ENCODE measurements at regions not wholly inside any gene's neighbourhood (a gene's known extent, or its start where the extent isn't known, plus 50 kb on each side); places are given as distances from the start of the nearest gene placed in this dataset.

GRCh38 chr3:635393-635792 lies 438.8 kb downstream of the CHL1 start:
- no peak for DNase-seq (ENCODE audit: low spot score)
- H3K27ac Mint-ChIP-seq (ENCODE audit: unreplicated experiment): no peak overlapping the region
- H3K9me3 Mint-ChIP-seq (ENCODE audit: unreplicated experiment): peaks cover 17% of the 10 kb centered on the region
- H3K27me3 Mint-ChIP-seq (ENCODE audit: unreplicated experiment): peaks cover 2% of the 10 kb centered on the region
- TF ChIP-seq CTCF (IDR thresholded peaks at IDR 0.05; ENCODE audit: unreplicated experiment): no peak
- no peaks in the 10 kb centered on the region for H3K36me3 Mint-ChIP-seq (ENCODE audit: low read depth, unreplicated experiment)
- no peaks in the 10 kb centered on the region for H3K4me1 Mint-ChIP-seq (ENCODE audit: unreplicated experiment)
- H3K4me3 Mint-ChIP-seq (ENCODE audit: unreplicated experiment): no peak overlapping the region

GRCh38 chr3:643376-643775 lies 446.8 kb downstream of the CHL1 start:
- Mint-ChIP-seq H3K4me3 (ENCODE audit: unreplicated experiment) (no peak overlapping the region), H3K27me3 (ENCODE audit: unreplicated experiment) (no peaks in the 10 kb centered on the region)

GRCh38 chr3:655824-656223 lies 437.0 kb upstream of the CNTN6 start:
- H3K4me1 Mint-ChIP-seq (ENCODE audit: unreplicated experiment): no peaks in the 10 kb centered on the region
- no peak overlapping the region for H3K4me3 Mint-ChIP-seq (ENCODE audit: unreplicated experiment)
- no peak for DNase-seq (ENCODE audit: low spot score)
- H3K27ac Mint-ChIP-seq (ENCODE audit: unreplicated experiment): no peak overlapping the region
- H3K36me3 Mint-ChIP-seq (ENCODE audit: low read depth, unreplicated experiment): no peaks in the 10 kb centered on the region
- peaks cover 2% of the 10 kb centered on the region for H3K27me3 Mint-ChIP-seq (ENCODE audit: unreplicated experiment)
- TF ChIP-seq CTCF (IDR thresholded peaks at IDR 0.05; ENCODE audit: unreplicated experiment): no peak
- peaks cover 25% of the 10 kb centered on the region for H3K9me3 Mint-ChIP-seq (ENCODE audit: unreplicated experiment)

More at GRCh38 chr3:643376-643775, 446.8 kb downstream of the CHL1 start:
- no peak overlapping the region for H3K27ac Mint-ChIP-seq (ENCODE audit: unreplicated experiment)
- H3K9me3 Mint-ChIP-seq (ENCODE audit: unreplicated experiment): peaks cover 29% of the 10 kb centered on the region
- TF ChIP-seq CTCF (IDR thresholded peaks at IDR 0.05; ENCODE audit: unreplicated experiment): no peak
- DNase-seq (ENCODE audit: low spot score): no peak
- no peaks in the 10 kb centered on the region for H3K36me3 Mint-ChIP-seq (ENCODE audit: low read depth, unreplicated experiment)
- H3K4me1 Mint-ChIP-seq (ENCODE audit: unreplicated experiment): no peaks in the 10 kb centered on the region

DNA sequence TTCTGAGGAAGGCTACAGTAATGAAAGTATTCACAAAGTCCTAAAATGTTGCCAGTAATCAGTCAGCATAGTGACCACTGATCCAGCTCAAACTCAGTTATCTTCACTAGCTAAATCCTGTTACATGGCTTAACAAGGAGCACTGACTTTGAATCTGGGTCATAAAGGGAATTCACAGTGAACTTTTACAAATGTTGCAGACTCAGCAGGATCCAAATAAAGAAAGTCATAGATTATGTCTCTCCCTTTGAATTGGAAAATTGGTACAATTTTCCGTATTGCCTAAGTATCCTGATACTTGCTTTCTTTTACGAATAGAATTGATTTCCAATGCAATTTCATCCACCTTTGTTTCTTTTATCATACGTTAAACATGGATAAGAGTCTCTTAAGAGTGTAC lies 431.5 kb upstream of the CNTN6 start:
- TF ChIP-seq CTCF (IDR thresholded peaks at IDR 0.05; ENCODE audit: unreplicated experiment): no peak
- Mint-ChIP-seq H3K27me3 (ENCODE audit: unreplicated experiment) (peaks cover 2% of the 10 kb centered on the region), H3K9me3 (ENCODE audit: unreplicated experiment) (peaks cover 11% of the 10 kb centered on the region), H3K4me3 (ENCODE audit: unreplicated experiment) (no peak overlapping the region), H3K27ac (ENCODE audit: unreplicated experiment) (no peak overlapping the region), H3K4me1 (ENCODE audit: unreplicated experiment) (no peaks in the 10 kb centered on the region), H3K36me3 (ENCODE audit: low read depth, unreplicated experiment) (peaks cover 5% of the 10 kb centered on the region)
- no peak for DNase-seq (ENCODE audit: low spot score)

DNA sequence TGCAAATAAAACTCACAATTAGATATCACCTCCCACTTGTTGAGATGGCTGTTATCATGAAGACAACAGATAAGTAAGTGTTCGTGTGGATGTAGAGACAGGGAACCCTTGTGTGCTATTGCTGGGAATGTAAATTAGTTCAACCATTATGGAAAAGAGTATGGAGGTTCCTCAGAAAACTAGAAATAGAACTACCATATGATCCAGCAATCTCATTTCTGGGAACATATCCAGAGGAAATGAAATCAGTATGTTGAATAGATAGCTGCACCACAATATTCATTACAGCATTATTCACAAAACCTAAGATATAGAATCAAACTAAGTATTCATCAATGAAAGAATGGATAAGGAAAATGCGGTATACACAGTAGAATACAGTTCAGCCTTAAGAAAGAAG lies 418.7 kb upstream of the CNTN6 start:
- H3K36me3 Mint-ChIP-seq (ENCODE audit: low read depth, unreplicated experiment): no peaks in the 10 kb centered on the region
- no peaks in the 10 kb centered on the region for H3K4me1 Mint-ChIP-seq (ENCODE audit: unreplicated experiment)
- no peak for TF ChIP-seq CTCF (IDR thresholded peaks at IDR 0.05; ENCODE audit: unreplicated experiment)
- H3K4me3 Mint-ChIP-seq (ENCODE audit: unreplicated experiment): no peak overlapping the region
- no peak for DNase-seq (ENCODE audit: low spot score)
- H3K27ac Mint-ChIP-seq (ENCODE audit: unreplicated experiment): no peak overlapping the region
- no peaks in the 10 kb centered on the region for H3K27me3 Mint-ChIP-seq (ENCODE audit: unreplicated experiment)
- peaks cover 31% of the 10 kb centered on the region for H3K9me3 Mint-ChIP-seq (ENCODE audit: unreplicated experiment)

Measured in endothelial cell (in vitro differentiated cells).